Calu3 (cell line): ENCODE measurements at regions not wholly inside any gene's neighbourhood (a gene's known extent, or its start where the extent isn't known, plus 50 kb on each side); places are given as distances from the start of the nearest gene placed in this dataset.
"Not testable (repeated sequence)": the region's sequence is repeated elsewhere in the genome, so short reads cannot be mapped to it uniquely, and the experiment has no call there.

Experiments
- BruUV-seq: library from RNA; stranded (reverse); fragments of 400-500 nt; replicated peaks from 2 replicates; lab custom pipeline; 2021; lab: Mats Ljungman, UMichigan
- CTCF ChIA-PET: fragments of 300-600 bp; sonication (Branson Sonifier 250); formaldehyde crosslinking; loops from one replicate; lab custom pipeline; 2022; ENCODE audit warnings: antibody characterized with exemption; lab: Charles Lee
- DNase-seq: peaks from one replicate; pipeline ENCODE4 v3.0.0; 2022
- H3K27ac Mint-ChIP-seq: one replicate; pipeline ENCODE4 v1.8.0; 2022; ENCODE audit warnings: mixed read lengths; ENCODE audit not compliant: unreplicated experiment
- H3K27me3 Mint-ChIP-seq: one replicate; pipeline ENCODE4 v1.8.0; 2022; ENCODE audit warnings: mixed read lengths; ENCODE audit not compliant: unreplicated experiment
- H3K36me3 Mint-ChIP-seq: one replicate; pipeline ENCODE4 v1.8.0; 2022; ENCODE audit warnings: mild to moderate bottlenecking, moderate library complexity, mixed read lengths; ENCODE audit not compliant: insufficient read depth, unreplicated experiment
- H3K4me1 Mint-ChIP-seq: one replicate; pipeline ENCODE4 v1.8.0; 2022; ENCODE audit warnings: mild to moderate bottlenecking, low read depth, mixed read lengths; ENCODE audit not compliant: unreplicated experiment
- H3K4me3 Mint-ChIP-seq: one replicate; pipeline ENCODE4 v1.8.0; 2022; ENCODE audit warnings: mild to moderate bottlenecking, low read depth, moderate library complexity, mixed read lengths; ENCODE audit not compliant: unreplicated experiment
- H3K9me3 Mint-ChIP-seq: one replicate; pipeline ENCODE4 v1.8.0; 2022; ENCODE audit warnings: low read depth, mixed read lengths; ENCODE audit not compliant: unreplicated experiment
- CTCF ChIP-seq: fragments of 200-600 bp; IDR thresholded peaks from one replicate; pipeline ENCODE4 v1.8.0; 2022; ENCODE audit warnings: antibody characterized with exemption; ENCODE audit not compliant: unreplicated experiment
- intact Hi-C: fragments of 100-400 bp; cut with micrococcal nuclease; formaldehyde crosslinking; loops from one replicate; pipeline ENCODE4 v1.10.0; 2022; ENCODE audit not compliant: unreplicated experiment

DNA sequence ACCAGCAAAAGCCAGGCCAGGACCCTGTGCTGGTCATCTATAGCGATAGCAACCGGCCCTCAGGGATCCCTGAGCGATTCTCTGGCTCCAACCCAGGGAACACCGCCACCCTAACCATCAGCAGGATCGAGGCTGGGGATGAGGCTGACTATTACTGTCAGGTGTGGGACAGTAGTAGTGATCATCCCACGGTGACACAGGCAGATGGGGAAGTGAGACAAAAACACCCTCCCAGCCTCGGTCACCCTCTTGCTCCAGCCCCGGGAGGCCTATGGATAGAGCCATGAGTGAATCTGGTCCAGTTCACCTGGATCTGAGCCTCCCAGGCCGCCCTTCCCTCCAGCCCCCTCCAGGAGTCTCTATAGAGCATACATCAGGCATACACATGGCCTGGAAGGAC is 115.2 kb upstream of the IGLL5 start:
- Mint-ChIP-seq H3K36me3 (no peaks in the 10 kb centered on the region), H3K4me3 (no peak overlapping the region), H3K27me3 (peaks cover 98% of the 10 kb centered on the region), H3K27ac (no peak overlapping the region), H3K4me1 (no peaks in the 10 kb centered on the region), H3K9me3 (no peaks in the 10 kb centered on the region)
- intact Hi-C loops: no loop called here
- BruUV-seq: no TSS peak
- no peak for DNase-seq
- no peak for TF ChIP-seq CTCF
- CTCF ChIA-PET: interaction anchor here (0.6 to 1.4 kb wide), 2 partner anchors 7 to 16 kb away, joined by 3 to 4 read pairs; no protein-coding TSS in a partner anchor

GRCh38 chr22:22772883-22773282 is 114.7 kb upstream of the IGLL5 start:
- Mint-ChIP-seq H3K9me3 (no peaks in the 10 kb centered on the region), H3K4me1 (no peaks in the 10 kb centered on the region), H3K4me3 (no peak overlapping the region), H3K27ac (no peak overlapping the region), H3K27me3 (peaks cover 98% of the 10 kb centered on the region), H3K36me3 (no peaks in the 10 kb centered on the region)
- intact Hi-C loops: no loop called here
- CTCF ChIA-PET: no interaction called here
- BruUV-seq: no TSS peak
- no peak for TF ChIP-seq CTCF
- no peak for DNase-seq

- BruUV-seq: no TSS peak
- no peaks in the 10 kb centered on the region for H3K36me3 Mint-ChIP-seq
- H3K4me1 Mint-ChIP-seq: no peaks in the 10 kb centered on the region
- H3K9me3 Mint-ChIP-seq: no peaks in the 10 kb centered on the region
- H3K4me3 Mint-ChIP-seq: no peak overlapping the region
- no peak for DNase-seq
- intact Hi-C loops: no loop called here
- CTCF ChIA-PET: no interaction called here
- no peak for TF ChIP-seq CTCF
- H3K27me3 Mint-ChIP-seq: peaks cover 95% of the 10 kb centered on the region
- H3K27ac Mint-ChIP-seq: no peak overlapping the region
Measured at GRCh38 chr22:22773427-22773826, 114.2 kb upstream of the IGLL5 start.

DNA sequence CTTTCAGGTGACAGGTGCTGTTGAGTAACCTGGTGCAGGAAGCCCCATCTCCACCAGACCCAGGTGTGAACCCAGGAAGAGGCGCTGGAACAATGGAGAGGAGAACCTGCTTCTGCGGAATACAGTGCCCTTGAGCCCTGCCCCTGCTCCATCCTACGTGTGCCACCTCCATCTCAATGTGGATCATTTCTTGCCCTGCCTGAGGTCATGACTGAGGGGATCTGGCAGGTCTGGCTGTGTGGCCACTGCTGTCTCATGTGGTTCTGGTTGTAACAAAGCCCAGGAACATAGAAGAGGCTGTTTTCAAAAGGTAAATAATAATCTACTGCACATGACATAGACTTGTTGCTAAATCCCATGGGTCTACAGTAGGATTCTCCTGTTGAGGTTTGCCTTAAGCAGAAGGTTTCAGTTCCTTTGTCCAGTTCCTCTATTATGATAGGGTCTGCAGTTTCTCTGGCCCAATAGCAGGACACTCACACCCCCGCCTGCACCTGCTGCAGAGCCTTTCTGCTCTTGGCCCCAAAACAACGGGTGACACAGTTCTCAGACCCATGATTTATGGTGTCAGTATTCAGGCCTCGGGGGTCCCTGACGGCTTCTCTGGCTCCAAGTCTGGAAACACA is 113.5 kb upstream of the IGLL5 start:
- no peaks in the 10 kb centered on the region for H3K4me1 Mint-ChIP-seq
- no peak overlapping the region for H3K4me3 Mint-ChIP-seq
- BruUV-seq: no TSS peak
- DNase-seq: no peak
- TF ChIP-seq CTCF: no peak
- no peak overlapping the region for H3K27ac Mint-ChIP-seq
- H3K36me3 Mint-ChIP-seq: no peaks in the 10 kb centered on the region
- intact Hi-C loops: no loop called here
- peaks cover 89% of the 10 kb centered on the region for H3K27me3 Mint-ChIP-seq
- H3K9me3 Mint-ChIP-seq: no peaks in the 10 kb centered on the region
- CTCF ChIA-PET: no interaction called here

GRCh38 chr22:22774762-22775161 is 112.9 kb upstream of the IGLL5 start:
- H3K4me1 Mint-ChIP-seq, H3K36me3 Mint-ChIP-seq, H3K27ac Mint-ChIP-seq, intact Hi-C loops, CTCF ChIA-PET, BruUV-seq, H3K9me3 Mint-ChIP-seq, H3K4me3 Mint-ChIP-seq, DNase-seq: not testable (repeated sequence)
- H3K27me3 Mint-ChIP-seq: peaks cover 89% of the 10 kb centered on the region
